ENCODE measurements at regions not wholly inside any gene's neighbourhood (a gene's known extent, or its start where the extent isn't known, plus 50 kb on each side); places are given as distances from the start of the nearest gene placed in this dataset.
"Not testable (repeated sequence)": the region's sequence is repeated elsewhere in the genome, so short reads cannot be mapped to it uniquely, and the experiment has no call there.

DNA sequence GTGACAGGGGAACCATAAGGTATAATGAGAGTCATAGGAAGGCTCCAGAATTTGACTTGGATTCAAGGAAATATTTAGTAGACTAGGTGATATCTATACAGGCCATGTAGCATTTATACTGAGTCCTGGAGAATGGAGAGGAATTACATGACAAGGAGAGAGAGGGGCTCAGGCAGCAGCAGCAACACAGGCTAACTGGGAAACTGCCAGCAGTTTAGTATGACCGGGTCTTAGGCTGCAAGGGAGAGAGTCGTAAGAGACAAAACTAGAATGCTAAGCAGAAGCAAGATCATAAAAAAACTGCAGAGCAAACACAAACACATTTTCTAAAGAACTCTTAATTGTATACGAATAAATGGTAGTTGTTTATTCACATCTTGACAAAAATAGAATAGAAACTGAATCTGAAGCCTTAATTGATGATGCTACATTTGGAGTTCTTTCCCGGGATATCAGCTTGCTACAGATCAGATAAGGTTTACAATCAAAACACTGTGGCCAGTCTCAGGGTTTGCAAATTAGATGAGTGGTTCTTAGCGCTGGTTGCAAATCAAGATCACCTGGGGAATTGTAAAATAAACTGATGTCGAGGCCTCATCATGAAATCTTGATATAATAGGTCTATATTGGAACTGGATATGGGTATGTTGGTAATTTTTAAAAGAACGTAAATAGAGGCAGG, 480.0 kb upstream of the C9orf72 start:
- DNase-seq (ENCODE audit: extremely low spot score, insufficient read length, low read depth) (no peak), FAIRE-seq (no peak)

DNA sequence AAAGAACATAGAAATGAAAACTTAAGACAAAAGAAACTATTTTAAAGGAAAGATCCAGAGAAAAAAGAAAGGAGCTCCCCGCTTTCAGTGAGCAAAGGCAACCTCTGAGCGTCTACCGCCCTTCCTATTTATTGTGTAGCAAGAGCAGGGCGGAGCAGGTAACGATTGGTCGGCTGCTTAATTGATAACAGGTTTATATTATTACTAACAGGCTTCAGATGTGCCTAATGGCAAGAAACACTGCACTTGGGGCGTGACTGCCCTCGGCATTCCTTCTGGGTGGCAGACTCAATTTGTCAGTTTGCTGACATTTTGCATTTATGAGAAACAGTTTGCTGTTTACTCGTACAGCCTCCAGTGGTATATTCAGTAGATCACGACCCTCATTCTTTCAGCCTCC, 482.7 kb upstream of the C9orf72 start:
- DNase-seq (ENCODE audit: extremely low spot score, insufficient read length, low read depth) (no peak), FAIRE-seq (no peak)

DNA sequence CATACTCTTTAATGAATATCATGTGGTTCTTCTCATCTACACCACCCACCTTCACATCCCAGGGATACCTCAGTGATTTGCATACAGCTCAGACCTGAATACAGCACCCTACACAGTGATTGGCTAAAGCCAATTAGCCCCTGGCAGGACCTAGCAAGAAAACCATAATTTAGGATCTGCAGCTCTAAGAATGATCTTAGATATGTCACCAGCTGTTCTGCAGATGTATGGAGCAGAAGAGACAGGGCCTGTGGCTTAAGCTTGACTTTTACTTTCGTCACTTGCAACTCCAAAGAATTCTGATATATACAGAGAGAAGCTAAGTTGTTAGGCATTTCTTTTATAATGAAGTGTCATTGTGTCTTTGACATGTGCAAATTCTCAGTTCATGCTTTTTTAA, 483.2 kb upstream of the C9orf72 start:
- DNase-seq (ENCODE audit: extremely low spot score, insufficient read length, low read depth) (no peak), FAIRE-seq (no peak)

DNA sequence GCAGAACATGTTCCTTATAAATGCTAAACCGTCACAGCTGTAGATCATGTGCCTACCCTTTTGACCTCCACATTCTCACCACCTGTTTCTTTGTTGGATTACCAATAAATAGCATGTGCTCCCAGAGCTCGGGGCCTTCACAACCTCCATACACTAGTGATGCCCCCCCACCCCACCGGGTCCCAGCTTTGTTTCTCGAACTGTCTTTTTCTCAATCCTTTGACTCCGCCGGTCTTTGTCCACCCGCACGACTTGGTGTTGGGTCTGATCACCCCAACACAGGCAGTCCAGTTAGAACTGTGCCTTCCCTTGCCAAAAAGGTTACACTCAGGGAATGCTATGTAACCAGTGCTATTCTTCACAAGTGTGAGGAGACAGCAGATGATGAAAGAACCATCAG, 485.9 kb upstream of the C9orf72 start:
- FAIRE-seq: no peak
- DNase-seq (ENCODE audit: extremely low spot score, insufficient read length, low read depth): no peak

DNA sequence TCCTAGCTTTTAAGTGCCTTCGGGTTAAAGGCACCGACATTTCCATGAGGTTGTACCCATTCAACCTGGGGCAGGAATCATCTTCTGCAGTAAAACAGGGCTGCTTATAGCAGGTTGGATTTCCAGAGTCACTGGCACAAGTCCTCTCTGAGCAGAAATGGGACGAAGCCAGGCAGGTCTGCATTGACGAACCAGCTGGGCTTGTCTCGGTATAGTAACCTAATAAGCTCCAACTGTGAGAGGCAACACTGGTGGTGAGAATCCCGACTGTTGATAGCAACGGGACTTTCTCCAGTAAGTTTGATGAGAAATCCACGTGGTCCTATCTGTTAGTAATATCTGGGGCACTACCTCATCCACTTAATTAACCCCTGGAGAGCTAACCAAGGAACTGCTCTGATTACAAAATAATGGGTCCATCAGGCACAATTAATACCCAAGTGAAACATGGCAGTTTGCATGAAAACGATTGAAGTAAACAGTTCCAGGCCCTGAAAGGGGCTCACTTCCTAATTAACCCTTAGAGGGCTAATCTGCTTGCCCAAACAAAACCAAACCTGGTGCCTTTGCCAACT, 491.0 kb upstream of the C9orf72 start:
- no peak for FAIRE-seq
- no peak for DNase-seq (ENCODE audit: extremely low spot score, insufficient read length, low read depth)

DNA sequence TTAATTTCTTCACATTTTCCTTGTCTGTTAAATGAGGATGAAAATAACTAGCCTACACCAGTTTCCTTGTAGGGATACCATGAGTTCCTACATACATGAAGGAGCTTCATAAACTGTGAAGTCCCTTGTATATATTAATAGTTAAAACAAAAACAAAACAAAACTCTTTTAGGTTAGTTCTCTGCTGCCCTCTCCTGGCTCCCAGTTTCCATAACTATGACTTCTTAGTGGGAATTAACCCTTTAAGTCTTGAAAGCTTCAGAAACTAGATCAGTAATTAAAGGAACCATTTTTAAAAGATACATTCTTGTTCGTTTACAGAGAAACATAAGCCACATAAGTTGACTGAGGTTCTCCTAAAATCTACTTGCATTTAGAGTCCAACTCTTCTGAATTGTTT, 500.0 kb upstream of the C9orf72 start:
- DNase-seq (ENCODE audit: extremely low spot score, insufficient read length, low read depth): no peak
- FAIRE-seq: no peak

DNA sequence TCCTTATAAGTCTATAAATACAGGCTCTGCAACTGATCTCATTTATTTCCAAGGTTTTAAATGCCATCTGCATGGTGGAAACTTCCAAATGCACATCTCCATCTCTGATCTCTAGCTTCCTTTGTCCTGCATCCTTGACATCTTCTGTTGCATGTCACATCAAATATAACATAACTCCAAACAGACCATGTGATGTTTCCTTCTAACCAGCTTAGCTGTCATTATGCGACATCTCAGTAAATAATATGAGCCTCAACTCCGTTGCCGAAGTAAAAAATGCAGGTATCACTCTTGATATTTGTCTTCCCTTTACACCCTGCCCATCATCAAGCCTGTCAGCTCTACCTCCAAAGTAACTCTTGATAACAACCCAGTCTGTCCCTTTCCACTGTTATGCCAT, 506.4 kb upstream of the C9orf72 start:
- no peak for DNase-seq (ENCODE audit: extremely low spot score, insufficient read length, low read depth)
- FAIRE-seq: no peak

DNA sequence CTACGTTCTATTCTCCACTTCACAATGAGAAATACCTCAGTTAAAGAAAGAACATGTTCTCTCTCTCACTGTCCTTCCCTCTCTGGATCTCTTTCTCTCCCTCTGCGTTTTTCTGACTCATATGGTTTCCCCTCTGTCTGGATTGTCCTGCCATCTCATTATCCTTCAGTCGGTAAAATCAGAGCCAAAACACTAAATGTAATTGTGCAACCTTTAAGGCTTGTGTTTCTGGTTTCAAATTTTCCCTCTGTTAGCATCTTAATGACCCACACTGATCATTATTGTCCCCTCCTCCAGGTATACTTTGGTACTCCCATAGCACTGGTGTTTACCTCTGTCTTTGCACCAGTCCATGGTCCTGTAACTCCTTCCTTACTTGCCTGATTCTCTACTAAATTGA, 509.4 kb upstream of the C9orf72 start:
- FAIRE-seq: no peak
- DNase-seq (ENCODE audit: extremely low spot score, insufficient read length, low read depth): no peak

DNA sequence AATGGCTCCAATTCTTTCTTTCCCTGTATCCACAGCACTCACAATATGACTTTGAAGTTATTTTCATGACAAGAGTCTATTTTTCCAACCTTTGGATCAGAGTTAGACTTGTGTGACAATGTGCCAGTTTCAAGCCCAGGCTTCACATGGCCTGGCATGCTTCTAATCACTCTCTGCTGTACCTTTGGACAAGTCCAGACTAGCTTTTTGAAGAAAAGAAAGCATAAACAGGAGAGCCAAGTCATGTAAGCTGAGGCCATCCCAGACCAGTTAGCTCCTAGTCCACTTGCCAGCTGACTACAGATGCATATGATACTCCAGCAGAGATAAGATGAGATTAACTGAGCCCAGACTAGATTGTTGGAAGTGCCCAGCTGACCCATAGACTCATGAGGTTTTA, 513.6 kb upstream of the C9orf72 start:
- no peak for FAIRE-seq
- no peak for DNase-seq (ENCODE audit: extremely low spot score, insufficient read length, low read depth)

DNA sequence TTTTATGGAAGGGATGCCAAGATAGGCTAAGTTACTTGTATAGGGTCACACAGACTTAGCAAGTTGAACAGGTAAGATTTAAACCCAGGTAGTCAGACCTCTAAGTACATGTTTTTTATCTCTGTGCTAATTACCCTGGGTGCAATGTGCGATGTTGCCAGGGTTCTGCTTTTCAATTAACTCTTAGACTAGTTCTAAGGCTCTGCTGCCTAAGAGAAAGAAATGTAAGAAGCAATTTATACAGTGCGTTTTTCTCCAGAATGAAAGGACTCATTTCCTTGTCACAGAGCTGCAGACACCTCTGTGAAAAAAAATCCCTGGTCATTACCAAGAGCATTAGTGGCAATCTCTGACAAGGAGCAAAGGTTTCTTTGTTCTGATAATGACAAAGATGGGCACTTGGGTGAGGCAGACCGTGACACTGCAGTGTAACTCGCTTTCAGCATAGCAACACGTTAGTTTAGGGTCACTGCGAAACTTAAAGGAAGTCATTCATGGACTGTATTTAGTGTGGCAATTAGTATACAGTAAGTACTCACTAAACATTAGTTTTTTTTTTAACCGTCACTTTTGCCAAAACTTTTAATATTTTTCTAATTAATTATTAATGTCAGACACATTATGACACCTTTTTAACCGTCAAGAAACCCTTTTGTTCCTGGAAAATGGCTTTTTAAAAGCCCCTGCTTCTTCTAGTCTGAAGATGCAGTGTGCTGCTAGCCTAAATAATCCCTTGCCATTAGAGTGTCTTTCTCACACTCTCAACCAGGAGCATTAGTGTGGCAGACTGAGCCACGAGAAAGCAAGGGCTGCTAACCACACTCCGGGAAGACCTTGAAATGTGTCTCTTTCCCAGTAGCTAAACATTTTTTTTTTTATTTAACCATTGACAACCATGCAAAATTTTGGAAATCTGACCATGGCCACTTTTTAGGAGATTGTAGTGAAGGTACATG, 520.0 kb upstream of the C9orf72 start:
- FAIRE-seq: no peak
- no peak for DNase-seq (ENCODE audit: extremely low spot score, insufficient read length, low read depth)

DNA sequence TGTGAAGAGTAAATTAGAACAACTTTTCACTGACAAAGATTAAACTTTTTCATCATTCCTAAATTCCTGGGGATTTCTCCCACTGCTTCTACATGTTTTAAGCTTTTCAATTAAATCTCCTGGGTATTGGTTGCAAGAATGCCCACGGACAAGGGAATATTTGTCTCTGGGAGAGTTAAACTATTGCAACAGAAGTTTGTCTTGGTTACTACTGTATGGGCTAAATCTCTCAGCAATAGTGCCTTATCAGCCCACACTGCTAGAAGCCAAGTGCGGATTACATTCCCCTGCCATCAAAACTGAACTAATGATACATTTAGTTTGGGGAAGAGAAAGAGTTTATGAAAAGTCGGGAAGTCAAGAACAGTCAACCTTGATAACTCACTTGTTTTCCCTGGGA, 528.2 kb upstream of the C9orf72 start:
- FAIRE-seq (no peak), DNase-seq (ENCODE audit: extremely low spot score, insufficient read length, low read depth) (no peak)

DNA sequence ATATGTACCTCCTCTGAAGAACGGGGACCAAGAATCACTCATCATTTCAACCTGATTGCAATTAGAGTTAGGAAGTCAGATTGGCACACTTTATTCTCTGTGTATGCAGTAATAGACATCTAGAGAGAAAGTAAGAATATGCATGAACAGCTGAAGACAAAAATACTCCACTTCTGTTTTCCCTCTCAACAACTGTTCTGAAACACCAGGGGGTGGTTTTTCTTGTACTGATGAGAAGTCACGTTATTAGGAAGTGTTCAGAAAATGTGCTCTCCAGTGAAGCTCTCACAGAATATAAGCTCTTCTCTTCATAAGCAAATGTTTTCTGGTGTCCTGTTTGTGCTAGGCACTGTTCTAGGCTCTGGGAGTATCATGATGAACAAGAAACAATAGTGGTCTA, 531.7 kb upstream of the C9orf72 start:
- DNase-seq (ENCODE audit: extremely low spot score, insufficient read length, low read depth): no peak
- FAIRE-seq: no peak

DNA sequence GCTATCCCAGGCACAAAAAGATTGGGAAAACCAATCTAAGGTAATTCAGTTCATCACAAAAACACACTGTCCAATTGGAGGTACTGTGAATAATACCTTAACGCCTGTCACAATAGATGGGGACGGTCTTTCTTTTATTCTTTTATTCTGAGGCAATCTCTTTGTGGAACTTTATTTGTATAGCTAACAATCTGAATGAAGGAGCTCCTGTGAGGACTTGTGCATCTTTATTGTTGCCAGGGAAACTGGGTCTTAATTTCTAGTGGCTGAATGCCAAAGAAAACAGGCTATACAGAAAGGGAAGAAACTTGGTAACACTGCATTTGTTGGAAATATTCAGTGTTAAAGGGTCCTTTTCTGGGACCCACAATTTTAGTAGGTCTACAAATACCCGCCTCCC, 546.9 kb upstream of the C9orf72 start:
- no peak for DNase-seq (ENCODE audit: extremely low spot score, insufficient read length, low read depth)
- FAIRE-seq: no peak

DNA sequence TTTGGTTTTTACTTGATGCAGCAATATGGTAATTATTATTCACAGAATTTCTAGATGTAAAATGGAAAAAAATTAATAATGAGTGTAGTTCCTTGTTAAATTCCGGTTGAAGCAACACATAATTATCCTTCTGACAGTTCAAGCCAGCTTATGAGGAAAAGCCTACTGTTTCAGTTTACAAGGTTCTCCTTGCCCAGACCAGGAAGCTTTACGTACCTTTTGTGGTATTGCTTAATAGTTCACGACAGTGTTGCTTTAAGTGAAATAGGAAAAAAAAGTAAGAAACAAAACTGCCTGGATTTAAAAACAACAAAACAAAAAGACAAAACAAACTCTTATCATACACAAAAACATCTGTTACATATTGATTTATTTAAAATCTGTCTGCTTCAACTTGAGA, 547.3 kb upstream of the C9orf72 start:
- no peak for DNase-seq (ENCODE audit: extremely low spot score, insufficient read length, low read depth)
- FAIRE-seq: no peak

DNA sequence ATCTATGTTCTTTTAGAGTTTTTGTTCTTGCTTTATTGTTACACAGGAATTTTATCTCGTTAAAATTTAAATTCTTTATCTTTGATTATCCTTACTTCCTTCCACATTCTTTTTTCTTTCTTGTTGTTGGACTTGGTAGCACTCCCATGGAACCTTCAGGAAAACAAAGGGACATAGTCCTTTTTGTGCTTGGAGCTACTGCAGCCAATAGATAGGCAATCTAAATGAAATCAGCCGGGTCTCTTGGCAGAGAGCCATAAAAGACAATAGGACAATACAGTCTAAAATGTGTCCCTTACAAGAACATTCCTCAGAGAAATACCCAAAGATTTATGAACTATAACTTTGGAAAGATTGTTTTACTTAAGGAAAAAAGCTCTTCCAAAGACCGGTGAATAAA, 548.1 kb upstream of the C9orf72 start:
- DNase-seq (ENCODE audit: extremely low spot score, insufficient read length, low read depth) (no peak), FAIRE-seq (no peak)

DNA sequence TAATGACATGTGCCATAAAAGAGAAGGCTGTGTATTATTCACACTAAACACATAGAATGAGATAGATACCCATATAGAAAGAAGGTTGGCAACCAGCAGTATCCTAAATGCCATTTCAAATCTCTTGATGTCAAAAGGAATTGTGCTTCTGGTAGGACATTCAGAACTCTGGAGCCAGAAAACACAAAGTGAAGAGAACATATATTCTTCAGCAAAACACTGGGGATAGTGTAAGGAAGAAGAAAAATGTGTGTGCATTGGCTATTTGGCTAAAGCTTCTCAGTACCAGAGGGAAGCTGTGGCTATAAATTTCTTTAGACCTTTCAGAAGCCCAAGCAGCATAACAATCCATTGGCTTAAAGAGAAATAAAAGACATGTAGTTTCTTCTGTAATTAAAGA, 551.6 kb upstream of the C9orf72 start:
- FAIRE-seq (no peak), DNase-seq (ENCODE audit: extremely low spot score, insufficient read length, low read depth) (no peak)

DNA sequence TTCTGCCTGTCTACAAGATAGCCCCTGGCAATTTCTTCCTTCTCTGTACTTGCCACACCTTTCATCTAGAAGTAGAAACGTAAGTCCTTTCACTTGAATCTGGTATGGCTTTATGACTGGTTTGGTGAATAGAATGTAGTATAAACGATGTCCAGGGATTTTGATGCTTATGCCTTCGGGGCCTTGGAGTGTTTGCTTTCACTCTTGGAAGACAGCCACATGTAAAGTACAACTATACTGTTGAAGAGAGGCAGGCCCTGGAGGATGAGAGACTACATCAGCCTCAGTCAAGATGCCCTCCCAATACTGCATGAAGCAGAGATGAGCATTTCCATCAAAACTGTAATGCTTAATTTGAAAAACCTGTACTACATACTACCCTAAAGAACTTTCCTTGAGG, 553.8 kb upstream of the C9orf72 start:
- no peak for FAIRE-seq

DNA sequence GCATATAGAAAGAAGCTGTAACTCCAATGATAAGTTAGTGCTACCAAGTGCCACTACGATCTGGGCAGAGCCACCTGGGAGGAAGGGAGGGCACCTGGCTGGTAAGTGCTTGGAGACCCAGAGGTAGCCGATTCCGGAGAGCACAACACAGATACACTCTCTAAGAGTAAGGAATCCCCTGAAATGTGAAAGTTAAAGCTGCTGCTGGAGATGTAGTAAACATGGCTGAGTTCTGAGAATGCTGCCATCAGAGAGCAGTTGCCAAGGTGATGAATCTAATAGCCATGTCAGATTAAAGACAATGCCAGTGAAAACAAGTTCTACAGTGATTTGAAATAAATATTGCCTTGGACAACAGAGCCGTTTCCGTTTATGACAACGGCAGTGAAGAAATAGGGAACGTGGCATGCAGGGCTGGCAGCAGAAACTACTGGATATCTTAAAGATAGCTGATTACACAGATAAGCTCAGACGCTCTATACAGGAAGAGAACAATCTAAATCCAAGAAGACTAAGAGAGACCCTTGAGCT, 561.2 kb upstream of the C9orf72 start:
- no peak for FAIRE-seq
- DNase-seq (ENCODE audit: extremely low spot score, insufficient read length, low read depth): no peak

More for the DNA sequence above, 553.8 kb upstream of the C9orf72 start:
- no peak for DNase-seq (ENCODE audit: extremely low spot score, insufficient read length, low read depth)

DNA sequence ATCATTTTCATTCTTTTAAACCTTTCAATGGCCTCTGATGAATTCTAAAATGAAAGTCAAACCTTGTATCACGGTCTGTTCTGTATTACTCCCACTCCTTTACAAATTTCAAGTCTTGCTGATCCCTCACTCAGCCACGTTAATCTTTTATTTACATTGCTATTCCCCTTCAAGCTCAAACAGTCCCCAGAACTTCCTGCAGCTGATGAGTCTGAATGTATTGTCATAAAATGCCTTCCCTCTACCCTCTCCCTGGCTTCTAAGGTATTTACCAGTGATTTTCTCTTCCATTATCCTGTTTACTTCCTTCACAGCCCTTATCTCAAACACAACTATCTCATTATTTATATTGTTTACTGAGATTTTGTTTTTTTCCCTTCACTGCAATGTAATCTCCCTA, 562.3 kb upstream of the C9orf72 start:
- no peak for FAIRE-seq
- DNase-seq (ENCODE audit: extremely low spot score, insufficient read length, low read depth): no peak

DNA sequence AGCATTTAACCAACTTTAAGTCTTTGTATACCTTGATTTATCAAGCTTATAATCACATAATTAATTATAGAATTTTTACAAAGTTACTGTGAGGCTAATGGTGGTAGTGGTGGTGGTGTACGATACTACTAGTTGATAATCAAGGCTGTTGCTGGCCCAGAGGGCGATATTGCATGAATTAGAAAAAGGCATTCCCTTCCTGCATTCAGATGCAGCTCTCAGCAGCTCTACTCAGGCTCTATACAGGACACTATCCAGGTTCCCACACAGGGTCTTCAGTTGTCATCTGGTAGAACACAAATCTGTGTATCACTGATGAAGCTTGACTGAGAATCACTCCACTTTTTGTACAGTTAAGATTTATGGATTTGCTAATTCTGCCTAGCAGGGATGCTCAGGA, 562.8 kb upstream of the C9orf72 start:
- DNase-seq (ENCODE audit: extremely low spot score, insufficient read length, low read depth) (no peak), FAIRE-seq (no peak)

DNA sequence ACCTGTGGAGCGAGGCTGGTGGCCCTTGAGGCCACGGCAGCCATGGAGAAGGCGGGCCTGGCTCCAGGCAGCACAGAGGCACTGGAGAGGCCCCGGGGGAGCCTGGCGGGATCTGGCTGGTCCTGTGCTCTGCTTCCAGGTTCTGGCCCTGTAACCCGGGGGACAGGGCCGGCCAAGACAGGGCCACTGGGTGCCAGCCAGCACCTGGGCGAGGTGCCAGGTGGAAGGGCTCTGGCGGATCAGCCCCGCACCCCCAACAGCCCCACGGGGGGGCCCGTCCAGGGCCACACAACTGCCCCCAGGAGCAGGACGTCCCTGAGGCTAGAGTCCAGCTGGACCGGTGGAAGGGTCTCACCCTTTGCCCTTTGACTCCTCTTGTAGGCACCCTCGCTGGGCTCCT, 574.1 kb upstream of the C9orf72 start:
- not testable (repeated sequence) for DNase-seq (ENCODE audit: extremely low spot score, insufficient read length, low read depth); FAIRE-seq

All from GM18507 (cell line).